ENCODE measurements at regions not wholly inside any gene's neighbourhood (a gene's known extent, or its start where the extent isn't known, plus 50 kb on each side); places are given as distances from the start of the nearest gene placed in this dataset.

DNA sequence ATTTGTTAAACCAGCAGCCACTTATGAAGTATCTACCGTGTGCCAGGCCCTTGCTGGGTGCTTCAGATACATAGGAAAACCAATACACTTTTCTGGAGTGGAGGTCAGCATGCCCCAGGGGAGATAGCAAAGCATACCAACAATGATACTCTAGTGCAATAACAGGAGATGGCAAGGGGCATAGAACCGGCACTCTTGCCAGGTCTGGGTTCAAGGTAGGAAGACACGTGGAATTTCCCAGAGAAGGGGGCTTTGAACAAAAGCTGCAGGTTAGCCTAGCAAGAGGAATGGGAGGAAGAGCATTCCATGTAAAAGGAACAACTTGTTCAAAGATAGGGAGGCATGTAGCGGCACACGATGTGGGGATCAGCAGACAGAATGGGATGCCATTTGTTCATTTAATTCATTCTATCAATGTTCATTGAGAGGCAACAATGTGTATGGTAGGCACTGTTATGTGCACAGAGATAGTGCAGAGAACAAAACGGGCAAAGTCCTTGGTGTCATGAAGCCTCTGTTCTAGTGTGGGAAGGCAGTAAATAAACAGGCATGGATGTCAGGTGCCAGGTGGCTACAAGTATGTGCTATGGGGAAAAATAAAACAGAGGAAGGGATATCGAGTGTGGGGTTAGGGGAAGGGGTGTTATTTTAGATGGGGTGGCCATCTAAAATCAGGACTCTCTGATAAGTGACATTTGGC lies 162.6 kb upstream of the E2F8 start:
- TF ChIP-seq, protein P1, sequence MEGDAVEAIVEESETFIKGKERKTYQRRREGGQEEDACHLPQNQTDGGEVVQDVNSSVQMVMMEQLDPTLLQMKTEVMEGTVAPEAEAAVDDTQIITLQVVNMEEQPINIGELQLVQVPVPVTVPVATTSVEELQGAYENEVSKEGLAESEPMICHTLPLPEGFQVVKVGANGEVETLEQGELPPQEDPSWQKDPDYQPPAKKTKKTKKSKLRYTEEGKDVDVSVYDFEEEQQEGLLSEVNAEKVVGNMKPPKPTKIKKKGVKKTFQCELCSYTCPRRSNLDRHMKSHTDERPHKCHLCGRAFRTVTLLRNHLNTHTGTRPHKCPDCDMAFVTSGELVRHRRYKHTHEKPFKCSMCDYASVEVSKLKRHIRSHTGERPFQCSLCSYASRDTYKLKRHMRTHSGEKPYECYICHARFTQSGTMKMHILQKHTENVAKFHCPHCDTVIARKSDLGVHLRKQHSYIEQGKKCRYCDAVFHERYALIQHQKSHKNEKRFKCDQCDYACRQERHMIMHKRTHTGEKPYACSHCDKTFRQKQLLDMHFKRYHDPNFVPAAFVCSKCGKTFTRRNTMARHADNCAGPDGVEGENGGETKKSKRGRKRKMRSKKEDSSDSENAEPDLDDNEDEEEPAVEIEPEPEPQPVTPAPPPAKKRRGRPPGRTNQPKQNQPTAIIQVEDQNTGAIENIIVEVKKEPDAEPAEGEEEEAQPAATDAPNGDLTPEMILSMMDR (IDR thresholded peaks at IDR 0.05; ENCODE audit: low read depth, low read length, missing control alignments) = no peak
- in situ Hi-C loops (cut with HindIII; ENCODE audit: low pct_ligation_motif_present, low sequenced_read_pairs) = no loop called here
- no peaks in the 10 kb centered on the region for H3K27me3 ChIP-seq (replicated peaks)
- DNase-seq = no peak
- H3K36me3 ChIP-seq (replicated peaks) = no peaks in the 10 kb centered on the region
- no peak overlapping the region for H3K27ac ChIP-seq
- no peak overlapping the region for H3K4me3 ChIP-seq (ENCODE audit: low read depth, low read length)

DNA sequence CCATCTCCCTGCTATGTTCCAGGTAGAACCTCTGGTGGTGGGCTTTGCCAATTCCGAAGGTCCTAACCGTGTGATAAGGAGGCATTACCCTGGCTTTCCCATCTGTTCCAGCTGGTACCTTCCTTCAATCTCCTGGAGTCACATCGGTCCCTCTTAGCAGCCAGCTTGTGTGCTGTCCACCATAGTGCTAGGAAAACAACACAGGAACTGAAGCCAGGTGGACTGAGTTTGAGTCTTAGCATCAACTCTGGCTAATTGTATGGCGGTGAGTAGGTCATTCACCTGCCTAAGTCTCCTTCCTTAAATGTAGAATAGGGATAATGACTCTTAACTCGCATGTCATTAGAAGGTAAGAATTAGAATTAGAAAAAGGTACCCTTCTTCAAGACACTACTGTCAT lies 159.6 kb upstream of the E2F8 start:
- Histone ChIP-seq H3K27me3 (replicated peaks) (no peaks in the 10 kb centered on the region), H3K4me3 (ENCODE audit: low read depth, low read length) (no peak overlapping the region), H3K36me3 (replicated peaks) (no peaks in the 10 kb centered on the region), H3K27ac (no peak overlapping the region)
- in situ Hi-C loops (cut with HindIII; ENCODE audit: low pct_ligation_motif_present, low sequenced_read_pairs) = no loop called here
- no peak for DNase-seq
- TF ChIP-seq, protein P1 (IDR thresholded peaks at IDR 0.05; ENCODE audit: low read depth, low read length, missing control alignments) = no peak

DNA sequence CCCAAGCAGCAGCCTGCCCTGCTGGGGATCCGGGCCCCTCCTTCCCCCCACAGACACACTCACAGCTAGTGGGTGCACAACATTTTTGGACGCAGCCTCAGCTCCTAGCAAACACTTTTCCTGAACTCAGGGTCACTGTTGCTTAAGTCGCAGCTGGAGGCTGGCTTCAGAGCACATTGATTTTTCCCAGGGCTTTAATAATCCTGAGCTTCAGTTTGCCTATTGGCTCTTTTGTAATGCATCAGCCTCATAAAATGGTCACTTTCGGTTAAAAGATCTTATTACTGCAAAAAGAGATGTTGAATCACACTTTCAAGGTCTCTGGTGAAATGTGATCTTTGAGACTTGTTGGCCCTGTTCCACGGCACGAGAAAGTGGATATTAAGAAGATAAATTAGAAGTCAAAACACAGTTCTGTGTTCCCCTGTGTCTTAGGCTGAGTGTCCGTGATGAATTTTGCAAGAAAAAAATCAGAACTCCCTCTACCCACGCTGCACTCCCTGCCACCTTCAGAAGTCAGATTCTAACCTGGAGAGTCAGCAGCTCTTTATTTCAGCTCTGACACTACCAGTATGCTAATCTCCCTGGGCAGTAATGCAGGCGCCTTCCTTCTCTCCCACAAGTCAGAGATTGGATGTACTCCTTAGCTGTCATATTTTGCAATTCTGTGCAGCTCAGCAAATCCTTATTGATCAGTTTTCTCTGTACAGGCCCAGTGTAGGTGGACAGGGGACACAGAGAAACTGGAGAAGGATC lies 158.2 kb upstream of the E2F8 start:
- TF ChIP-seq, protein P1 (IDR thresholded peaks at IDR 0.05; ENCODE audit: low read depth, low read length, missing control alignments) = no peak
- peak; percentile 45 for DNase-seq
- in situ Hi-C loops (cut with HindIII; ENCODE audit: low pct_ligation_motif_present, low sequenced_read_pairs) = no loop called here
- Histone ChIP-seq H3K27me3 (replicated peaks) (no peaks in the 10 kb centered on the region), H3K27ac (no peak overlapping the region), H3K4me3 (ENCODE audit: low read depth, low read length) (no peak overlapping the region), H3K36me3 (replicated peaks) (no peaks in the 10 kb centered on the region)

DNA sequence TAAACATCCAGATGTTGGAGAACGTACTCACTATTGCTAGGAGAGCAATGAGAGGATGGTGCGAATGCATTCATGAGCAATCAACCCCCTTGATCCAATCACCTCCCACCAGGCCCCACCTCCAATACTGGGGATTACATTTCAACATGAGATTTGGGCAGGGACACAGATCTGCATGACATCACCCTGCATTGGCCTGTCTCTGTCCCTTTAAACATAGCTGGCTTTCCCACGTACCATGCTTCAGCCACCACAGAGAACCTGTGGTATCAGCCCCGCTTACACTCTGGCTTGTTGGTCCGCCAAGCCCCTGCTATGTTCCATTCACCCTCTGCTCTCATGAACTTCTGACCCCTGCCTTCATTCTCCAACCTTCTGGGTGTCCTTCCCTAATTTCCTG lies 157.5 kb upstream of the E2F8 start:
- no peak overlapping the region for H3K27ac ChIP-seq
- TF ChIP-seq, protein P1 (IDR thresholded peaks at IDR 0.05; ENCODE audit: low read depth, low read length, missing control alignments) = no peak
- no peak overlapping the region for H3K4me3 ChIP-seq (ENCODE audit: low read depth, low read length)
- DNase-seq = no peak
- H3K36me3 ChIP-seq (replicated peaks) = no peaks in the 10 kb centered on the region
- in situ Hi-C loops (cut with HindIII; ENCODE audit: low pct_ligation_motif_present, low sequenced_read_pairs) = no loop called here
- no peaks in the 10 kb centered on the region for H3K27me3 ChIP-seq (replicated peaks)

DNA sequence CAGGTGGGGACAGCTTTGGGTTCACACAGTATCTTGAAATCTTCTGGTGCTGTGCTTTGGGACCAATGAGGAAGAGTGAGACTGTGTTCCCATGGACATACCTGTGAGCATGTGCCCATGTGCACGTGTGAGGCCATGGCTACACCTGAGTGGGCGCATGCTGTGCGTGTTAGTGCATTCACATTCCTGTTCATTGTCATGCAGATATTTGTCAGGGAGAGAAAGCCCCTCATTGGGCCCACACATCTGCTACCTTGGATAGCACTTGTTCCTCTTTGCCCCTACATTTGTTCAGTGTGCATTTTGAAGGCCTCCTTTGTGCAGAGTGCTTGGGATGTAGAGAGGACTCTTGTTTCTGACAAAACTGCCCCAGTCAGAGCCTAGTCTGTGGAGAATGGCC lies 154.3 kb upstream of the E2F8 start:
- H3K36me3 ChIP-seq (replicated peaks) = no peaks in the 10 kb centered on the region
- no peak for DNase-seq
- H3K4me3 ChIP-seq (ENCODE audit: low read depth, low read length) = no peak overlapping the region
- TF ChIP-seq, protein P1 (IDR thresholded peaks at IDR 0.05; ENCODE audit: low read depth, low read length, missing control alignments) = no peak
- H3K27ac ChIP-seq = no peak overlapping the region
- no peaks in the 10 kb centered on the region for H3K27me3 ChIP-seq (replicated peaks)
- in situ Hi-C loops (cut with HindIII; ENCODE audit: low pct_ligation_motif_present, low sequenced_read_pairs) = no loop called here

All from brain microvascular endothelial cell (primary cell).